MM.1S (cell line): ENCODE measurements at regions not wholly inside any gene's neighbourhood (a gene's known extent, or its start where the extent isn't known, plus 50 kb on each side); places are given as distances from the start of the nearest gene placed in this dataset.

Experiments used
- DNase-seq: peaks from one replicate; pipeline ENCODE4 v3.0.0-alpha.2; 2015
- H2AFZ ChIP-seq: fragments of 300-600 bp; sonication (generic); 2 replicates; pipeline ENCODE4 v1.6.0; 2016; ENCODE audit warnings: antibody characterized with exemption, low read length
- H3F3A ChIP-seq: fragments of 300-600 bp; sonication (generic); 2 replicates; pipeline ENCODE4 v1.6.1; 2016; ENCODE audit warnings: mild to moderate bottlenecking, antibody characterized with exemption, low read length, moderate library complexity, mixed read lengths; ENCODE audit not compliant: insufficient read depth
- H3K27ac ChIP-seq: fragments of 300-600 bp; sonication (generic); 2 replicates; pipeline ENCODE4 v1.5.1; 2016; ENCODE audit warnings: mild to moderate bottlenecking, low read length
- H3K27me3 ChIP-seq: fragments of 300-600 bp; sonication (generic); replicated peaks from 2 replicates; pipeline ENCODE4 v1.6.0; 2016; ENCODE audit warnings: low read length; ENCODE audit not compliant: insufficient read depth
- H3K36me3 ChIP-seq: fragments of 300-600 bp; sonication (generic); replicated peaks from 2 replicates; pipeline ENCODE4 v1.6.1; 2016; ENCODE audit warnings: mild to moderate bottlenecking, low read length, mixed read lengths; ENCODE audit not compliant: insufficient read depth
- H3K4me1 ChIP-seq: fragments of 300-600 bp; sonication (generic); 2 replicates; pipeline ENCODE4 v1.6.1; 2016; ENCODE audit warnings: low read length, mixed read lengths
- H3K4me2 ChIP-seq: fragments of 300-600 bp; sonication (generic); 2 replicates; pipeline ENCODE4 v1.6.0; 2016; ENCODE audit warnings: low read depth, low read length
- H3K4me3 ChIP-seq: fragments of 300-600 bp; sonication (generic); 2 replicates; pipeline ENCODE4 v1.5.1; 2016; ENCODE audit warnings: low read length, mixed read lengths
- H3K79me2 ChIP-seq: fragments of 300-600 bp; sonication (generic); 2 replicates; pipeline ENCODE4 v1.6.1; 2016; ENCODE audit warnings: mixed run types, low read length, mixed read lengths
- H3K9ac ChIP-seq: fragments of 300-600 bp; sonication (generic); 2 replicates; pipeline ENCODE4 v1.6.1; 2016; ENCODE audit warnings: low read length, mixed read lengths
- H3K9me2 ChIP-seq: fragments of 300-600 bp; sonication (generic); replicated peaks from 2 replicates; pipeline ENCODE4 v1.6.1; 2016; ENCODE audit warnings: mild to moderate bottlenecking, low read length, mixed read lengths; ENCODE audit not compliant: insufficient read depth
- H3K9me3 ChIP-seq: fragments of 300-600 bp; sonication (generic); replicated peaks from 2 replicates; pipeline ENCODE4 v1.6.1; 2016; ENCODE audit warnings: mild to moderate bottlenecking, low read length, mixed read lengths; ENCODE audit not compliant: insufficient read depth
- H4K20me1 ChIP-seq: fragments of 300-600 bp; sonication (generic); 2 replicates; pipeline ENCODE4 v1.6.1; 2016; ENCODE audit warnings: mild to moderate bottlenecking, low read length, moderate library complexity, mixed read lengths; ENCODE audit not compliant: insufficient read depth
- CTCF ChIP-seq: fragments of 300-600 bp; sonication (generic); IDR thresholded peaks from 2 replicates; pipeline ENCODE4 v1.5.1; 2016; ENCODE audit warnings: antibody characterized with exemption, low read length, mixed read lengths
- EZH2 ChIP-seq: fragments of 300-600 bp; sonication (generic); optimal IDR thresholded peaks from 2 replicates; pipeline ENCODE3; 2017; ENCODE audit warnings: low read depth, mild to moderate bottlenecking, antibody characterized with exemption, low read length, mixed read lengths
- EZH2phosphoT487 ChIP-seq: fragments of 300-600 bp; sonication (generic); IDR thresholded peaks from 2 replicates; pipeline ENCODE4 v1.6.1; 2018; ENCODE audit warnings: antibody characterized with exemption, low read length

GRCh38 chr17:6196355-6196754, 126.2 kb downstream of the WSCD1 start:
- Histone ChIP-seq H3F3A (no peaks in the 10 kb centered on the region), H3K4me2 (no peak overlapping the region), H3K79me2 (no peaks in the 10 kb centered on the region), H3K9ac (no peak overlapping the region), H3K4me3 (no peak overlapping the region), H4K20me1 (no peaks in the 10 kb centered on the region), H2AFZ (no peak overlapping the region), H3K27me3 (no peaks in the 10 kb centered on the region), H3K9me3 (no peaks in the 10 kb centered on the region), H3K9me2 (no peaks in the 10 kb centered on the region), H3K4me1 (no peaks in the 10 kb centered on the region), H3K27ac (no peak overlapping the region), H3K36me3 (no peaks in the 10 kb centered on the region)
- no peak for DNase-seq
- no peak for TF ChIP-seq CTCF
- no peak for TF ChIP-seq EZH2
- no peak for TF ChIP-seq EZH2phosphoT487

- no peaks in the 10 kb centered on the region for H3K36me3 ChIP-seq
- no peaks in the 10 kb centered on the region for H4K20me1 ChIP-seq
- H3K27me3 ChIP-seq, result no peaks in the 10 kb centered on the region
- H3K79me2 ChIP-seq, result no peaks in the 10 kb centered on the region
- H3K27ac ChIP-seq, result no peak overlapping the region
- TF ChIP-seq CTCF (no peak), EZH2phosphoT487 (no peak), EZH2 (no peak)
- no peak for DNase-seq
- H3K9me3 ChIP-seq, result no peaks in the 10 kb centered on the region
- no peaks in the 10 kb centered on the region for H3K9me2 ChIP-seq
- H3K9ac ChIP-seq, result no peak overlapping the region
- no peak overlapping the region for H3K4me3 ChIP-seq
- H3F3A ChIP-seq, result no peaks in the 10 kb centered on the region
- no peaks in the 10 kb centered on the region for H3K4me1 ChIP-seq
- no peak overlapping the region for H2AFZ ChIP-seq
- H3K4me2 ChIP-seq, result no peak overlapping the region
Measured at GRCh38 chr17:6195123-6195522, 124.9 kb downstream of the WSCD1 start.

GRCh38 chr17:6191405-6192324, 121.5 kb downstream of the WSCD1 start:
- DNase-seq, result no peak
- Histone ChIP-seq H3K4me1 (no peaks in the 10 kb centered on the region), H3K9me3 (no peaks in the 10 kb centered on the region), H3K79me2 (no peaks in the 10 kb centered on the region), H3K36me3 (no peaks in the 10 kb centered on the region), H3K9me2 (no peaks in the 10 kb centered on the region), H3F3A (no peaks in the 10 kb centered on the region), H3K27me3 (no peaks in the 10 kb centered on the region), H3K9ac (no peak overlapping the region), H3K27ac (no peak overlapping the region), H2AFZ (no peak overlapping the region), H4K20me1 (no peaks in the 10 kb centered on the region), H3K4me3 (no peak overlapping the region), H3K4me2 (no peak overlapping the region)
- TF ChIP-seq EZH2 (no peak), EZH2phosphoT487 (no peak), CTCF (no peak)
